Prostate gland (tissue), 2 donors: ENCODE measurements at regions not wholly inside any gene's neighbourhood (a gene's known extent, or its start where the extent isn't known, plus 50 kb on each side); places are given as distances from the start of the nearest gene placed in this dataset.

Source experiments
- POLR2A ChIP-seq: fragments of 450-650 bp; IDR thresholded peaks from one replicate; pipeline ENCODE4 v1.6.1; 2016; ENCODE audit warnings: antibody characterized with exemption, mild to moderate bottlenecking
- POLR2AphosphoS5 ChIP-seq: sonication (generic); formaldehyde crosslinking; IDR thresholded peaks from one replicate; pipeline ENCODE4 v1.6.1; 2017; ENCODE audit warnings: antibody characterized with exemption
- TF ChIP-seq, protein P1 (sequence below), 4 experiments: fragments of 200-600 bp in 2 of 4; fragments of 450-650 bp in 2 of 4; sonication (generic) in 2 of 4; IDR thresholded peaks; 1 replicate in 3 of 4; 2 replicates in 1 of 4; pipeline ENCODE4 v1.5.1; 2016 to 2019; ENCODE audit warnings: antibody characterized with exemption in 4 of 4, mild to moderate bottlenecking in 2 of 4, moderate library complexity in 2 of 4

DNA sequence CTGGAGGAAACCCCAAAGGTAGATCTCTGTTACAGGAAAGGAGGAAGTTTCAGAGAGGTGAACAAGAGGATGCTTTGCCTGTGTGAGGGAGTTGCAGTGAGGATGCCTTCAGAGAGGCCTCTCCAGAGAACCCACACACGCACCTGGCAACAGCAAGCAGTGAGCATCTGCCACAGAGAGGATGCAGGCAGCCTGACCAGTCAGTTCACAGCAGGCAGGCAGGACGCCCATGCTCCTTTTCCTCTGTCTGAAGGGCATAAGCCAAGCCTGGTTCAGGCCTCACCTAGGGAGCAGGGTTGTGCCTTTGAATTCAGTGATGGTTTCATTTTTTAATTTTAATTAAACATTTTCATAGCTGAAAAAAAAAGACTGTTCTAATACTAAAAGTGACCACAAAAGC, 346.0 kb upstream of the MARCKS start:
- TF ChIP-seq POLR2AphosphoS5 = no peak
- TF ChIP-seq, protein P1, sequence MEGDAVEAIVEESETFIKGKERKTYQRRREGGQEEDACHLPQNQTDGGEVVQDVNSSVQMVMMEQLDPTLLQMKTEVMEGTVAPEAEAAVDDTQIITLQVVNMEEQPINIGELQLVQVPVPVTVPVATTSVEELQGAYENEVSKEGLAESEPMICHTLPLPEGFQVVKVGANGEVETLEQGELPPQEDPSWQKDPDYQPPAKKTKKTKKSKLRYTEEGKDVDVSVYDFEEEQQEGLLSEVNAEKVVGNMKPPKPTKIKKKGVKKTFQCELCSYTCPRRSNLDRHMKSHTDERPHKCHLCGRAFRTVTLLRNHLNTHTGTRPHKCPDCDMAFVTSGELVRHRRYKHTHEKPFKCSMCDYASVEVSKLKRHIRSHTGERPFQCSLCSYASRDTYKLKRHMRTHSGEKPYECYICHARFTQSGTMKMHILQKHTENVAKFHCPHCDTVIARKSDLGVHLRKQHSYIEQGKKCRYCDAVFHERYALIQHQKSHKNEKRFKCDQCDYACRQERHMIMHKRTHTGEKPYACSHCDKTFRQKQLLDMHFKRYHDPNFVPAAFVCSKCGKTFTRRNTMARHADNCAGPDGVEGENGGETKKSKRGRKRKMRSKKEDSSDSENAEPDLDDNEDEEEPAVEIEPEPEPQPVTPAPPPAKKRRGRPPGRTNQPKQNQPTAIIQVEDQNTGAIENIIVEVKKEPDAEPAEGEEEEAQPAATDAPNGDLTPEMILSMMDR (IDR thresholded peaks at IDR 0.05) = no peak
- no peak for TF ChIP-seq POLR2A
